ENCODE measurements at regions not wholly inside any gene's neighbourhood (a gene's known extent, or its start where the extent isn't known, plus 50 kb on each side); places are given as distances from the start of the nearest gene placed in this dataset.

GRCh38 chr3:25056036-25056755 is 371.9 kb upstream of the RARB start:
- TF ChIP-seq CBX8 (IDR thresholded peaks at IDR 0.05) (no peak), RCOR1 (IDR thresholded peaks at IDR 0.05; ENCODE audit: low read depth, low read length) (no peak), RARB (CRISPR knock-in tag; IDR thresholded peaks at IDR 0.05) (no peak), ESRRA (IDR thresholded peaks at IDR 0.05; ENCODE audit: borderline replicate concordance, low read length) (no peak), MYC (IDR thresholded peaks at IDR 0.05; ENCODE audit: borderline replicate concordance, low read length) (no peak), JUNB (IDR thresholded peaks at IDR 0.05) (no peak), POLR2A (IDR thresholded peaks at IDR 0.05; ENCODE audit: low read length) (no peak), FOSL2 (IDR thresholded peaks at IDR 0.05) (no peak), FOSL2 (CRISPR knock-in tag; IDR thresholded peaks at IDR 0.05) (no peak), KDM1A (IDR thresholded peaks at IDR 0.05; ENCODE audit: low read depth) (no peak), CHD4 (IDR thresholded peaks at IDR 0.05; ENCODE audit: borderline replicate concordance) (no peak), EHF (CRISPR knock-in tag; IDR thresholded peaks at IDR 0.05) (no peak), HES2 (IDR thresholded peaks at IDR 0.05) (no peak), BHLHE40 (IDR thresholded peaks at IDR 0.05; ENCODE audit: low read depth, low read length) (no peak), USF2 (IDR thresholded peaks at IDR 0.05) (no peak)
- ATAC-seq, result no peak
- FAIRE-seq, result no peak
- Histone ChIP-seq H3K4me1 (no peaks in the 10 kb centered on the region), H3K4me3 (no peak overlapping the region), H3K27ac (no peak overlapping the region), H3K9me3 (no peaks in the 10 kb centered on the region), H3K4me2 (no peak overlapping the region)
- POLR2A ChIA-PET, result no interaction called here
- DNase-seq (ENCODE audit: low read depth in 1 of 2, low spot score in 1 of 2), result no peak
- CTCF ChIA-PET, result interaction anchor here (1.2 kb wide), 1 partner anchor 23 kb away, joined by 5 read pairs; no protein-coding TSS in a partner anchor
- WGBS (ENCODE audit: missing lambda C conversion rate), result 61% methylated on average over 1 of the region's 1 CpG

- Histone ChIP-seq H3K4me3 (no peak overlapping the region), H3K9me3 (no peaks in the 10 kb centered on the region), H3K27ac (no peak overlapping the region), H3K4me1 (no peaks in the 10 kb centered on the region), H3K4me2 (no peak overlapping the region)
- POLR2A ChIA-PET, result no interaction called here
- ATAC-seq (no peak), FAIRE-seq (no peak), DNase-seq (ENCODE audit: low read depth in 1 of 2, low spot score in 1 of 2) (no peak)
- CTCF ChIA-PET, result no interaction called here
- TF ChIP-seq RARB (CRISPR knock-in tag; IDR thresholded peaks at IDR 0.05) (no peak), SREBF2 (IDR thresholded peaks at IDR 0.05) (no peak), CTCF (IDR thresholded peaks at IDR 0.05) (no peak), POLR2A (IDR thresholded peaks at IDR 0.05; ENCODE audit: low read length) (no peak), CEBPB (IDR thresholded peaks at IDR 0.05) (no peak), HOXB13 (CRISPR knock-in tag; IDR thresholded peaks at IDR 0.05; ENCODE audit: low read depth) (no peak), RAD21 (conservative IDR thresholded peaks at IDR 0.05 in 1 of 2, IDR thresholded peaks at IDR 0.05 in 1 of 2) (no peak), FOSL2 (IDR thresholded peaks at IDR 0.05) (no peak), FOSL2 (CRISPR knock-in tag; IDR thresholded peaks at IDR 0.05) (no peak), FOSB (CRISPR knock-in tag; IDR thresholded peaks at IDR 0.05) (no peak), NFE2L2 (conservative IDR thresholded peaks at IDR 0.05; ENCODE audit: low read length) (no peak), KDM5A (IDR thresholded peaks at IDR 0.05) (no peak), PBX3 (IDR thresholded peaks at IDR 0.05) (no peak), SMC3 (IDR thresholded peaks at IDR 0.05) (no peak)
- 58% methylated on average over 3 of the region's 3 CpGs for WGBS (ENCODE audit: missing lambda C conversion rate)
Measured at GRCh38 chr3:25056803-25057351, 371.2 kb upstream of the RARB start.
